OCI-LY3 (cell line): ENCODE measurements at regions not wholly inside any gene's neighbourhood (a gene's known extent, or its start where the extent isn't known, plus 50 kb on each side); places are given as distances from the start of the nearest gene placed in this dataset.

Experiments
- H2AFZ ChIP-seq: fragments of 200-600, 300-600 bp; shearing (Covaris generic); 2 replicates; pipeline ENCODE4 v1.6.0; 2014; ENCODE audit warnings: antibody characterized with exemption, low read depth, low read length
- H3K27ac ChIP-seq: fragments of 200-600, 300-600 bp; sonication (generic); 2 replicates; pipeline ENCODE4 v1.5.1; 2014; ENCODE audit warnings: mild to moderate bottlenecking, low read length, moderate library complexity, mixed read lengths
- H3K27me3 ChIP-seq: fragments of 200-600, 300-600 bp; sonication (generic); 2 replicates; pipeline ENCODE4 v1.6.1; 2014; ENCODE audit warnings: low read depth, low read length, mixed read lengths
- H3K36me3 ChIP-seq: fragments of 200-600, 300-600 bp; sonication (generic); replicated peaks from 2 replicates; pipeline ENCODE3; 2014; ENCODE audit warnings: low read depth, low read length, mixed read lengths
- H3K4me1 ChIP-seq: fragments of 300-600, 200-600 bp; sonication (generic); 2 replicates; pipeline ENCODE4 v1.6.1; 2014; ENCODE audit warnings: low read length, mixed read lengths
- H3K4me2 ChIP-seq: fragments of 200-600, 300-600 bp; sonication (generic); 2 replicates; pipeline ENCODE4 v1.6.1; 2014; ENCODE audit warnings: low read length, mixed read lengths
- H3K4me3 ChIP-seq: fragments of 300-600, 200-600 bp; sonication (generic); 2 replicates; pipeline ENCODE4 v1.5.1; 2014; ENCODE audit warnings: antibody characterized with exemption, mild to moderate bottlenecking, low read length, moderate library complexity
- H3K79me2 ChIP-seq: fragments of 300-600, 200-600 bp; shearing (Covaris generic); 2 replicates; pipeline ENCODE4 v1.6.1; 2014; ENCODE audit warnings: mild to moderate bottlenecking, low read length, mixed read lengths
- H3K9ac ChIP-seq: fragments of 300-600, 200-600 bp; shearing (Covaris generic); 2 replicates; pipeline ENCODE4 v1.6.0; 2014; ENCODE audit warnings: mild to moderate bottlenecking, low read length, moderate library complexity
- H3K9me3 ChIP-seq: fragments of 200-600, 300-600 bp; shearing (Covaris generic); 2 replicates; pipeline ENCODE4 v1.6.1; 2014; ENCODE audit warnings: low read length, mixed read lengths; ENCODE audit not compliant: insufficient read depth
- H4K20me1 ChIP-seq: fragments of 200-600, 300-600 bp; sonication (generic); 2 replicates; pipeline ENCODE4 v1.6.1; 2016; ENCODE audit warnings: low read length, mixed read lengths; ENCODE audit not compliant: insufficient read depth
- CTCF ChIP-seq: fragments of 200-600, 300-600 bp; sonication (generic); IDR thresholded peaks from 2 replicates; pipeline ENCODE4 v1.5.1; 2014; ENCODE audit warnings: antibody characterized with exemption, low read length, low read depth
- EZH2phosphoT487 ChIP-seq: fragments of 200-600 bp; shearing (Covaris generic); IDR thresholded peaks from 2 replicates; pipeline ENCODE4 v1.6.1; 2018; ENCODE audit warnings: antibody characterized with exemption, mixed run types, low read depth

GRCh38 chr1:73499671-73500070 lies 698.3 kb downstream of the LRRIQ3 start:
- no peaks in the 10 kb centered on the region for H3K36me3 ChIP-seq
- no peaks in the 10 kb centered on the region for H3K9me3 ChIP-seq
- no peak for TF ChIP-seq EZH2phosphoT487
- no peak for TF ChIP-seq CTCF
- H3K27ac ChIP-seq = no peak overlapping the region
- H2AFZ ChIP-seq = no peak overlapping the region
- no peak overlapping the region for H3K4me3 ChIP-seq
- no peak overlapping the region for H3K9ac ChIP-seq
- H3K4me1 ChIP-seq = no peaks in the 10 kb centered on the region
- H4K20me1 ChIP-seq = no peaks in the 10 kb centered on the region
- no peak overlapping the region for H3K4me2 ChIP-seq
- H3K27me3 ChIP-seq = no peaks in the 10 kb centered on the region
- no peaks in the 10 kb centered on the region for H3K79me2 ChIP-seq

- Histone ChIP-seq H3K9ac (no peak overlapping the region), H3K36me3 (no peaks in the 10 kb centered on the region), H3K4me2 (no peak overlapping the region), H3K4me3 (no peak overlapping the region), H3K79me2 (no peaks in the 10 kb centered on the region), H4K20me1 (no peaks in the 10 kb centered on the region), H2AFZ (no peak overlapping the region), H3K27me3 (no peaks in the 10 kb centered on the region), H3K4me1 (no peaks in the 10 kb centered on the region), H3K27ac (no peak overlapping the region), H3K9me3 (no peaks in the 10 kb centered on the region)
- no peak for TF ChIP-seq EZH2phosphoT487
- TF ChIP-seq CTCF = no peak
Observed at GRCh38 chr1:73491621-73492020, 706.4 kb downstream of the LRRIQ3 start.

GRCh38 chr1:73475316-73475870 lies 722.6 kb downstream of the LRRIQ3 start:
- Histone ChIP-seq H3K9me3 (no peaks in the 10 kb centered on the region), H4K20me1 (no peaks in the 10 kb centered on the region), H2AFZ (no peak overlapping the region), H3K36me3 (no peaks in the 10 kb centered on the region), H3K4me2 (no peak overlapping the region), H3K79me2 (no peaks in the 10 kb centered on the region), H3K27me3 (no peaks in the 10 kb centered on the region), H3K27ac (no peak overlapping the region), H3K4me3 (no peak overlapping the region), H3K9ac (no peak overlapping the region), H3K4me1 (no peaks in the 10 kb centered on the region)
- TF ChIP-seq EZH2phosphoT487 (no peak), CTCF (no peak)

GRCh38 chr1:73472810-73473209 lies 725.2 kb downstream of the LRRIQ3 start:
- Histone ChIP-seq H3K79me2 (no peaks in the 10 kb centered on the region), H3K9ac (no peak overlapping the region), H3K4me3 (no peak overlapping the region), H2AFZ (no peak overlapping the region), H3K27ac (no peak overlapping the region), H3K4me1 (no peaks in the 10 kb centered on the region), H3K36me3 (no peaks in the 10 kb centered on the region), H3K4me2 (no peak overlapping the region), H3K27me3 (no peaks in the 10 kb centered on the region), H3K9me3 (no peaks in the 10 kb centered on the region), H4K20me1 (no peaks in the 10 kb centered on the region)
- no peak for TF ChIP-seq CTCF
- no peak for TF ChIP-seq EZH2phosphoT487
